ACC112 (cell line): ENCODE measurements at regions not wholly inside any gene's neighbourhood (a gene's known extent, or its start where the extent isn't known, plus 50 kb on each side); places are given as distances from the start of the nearest gene placed in this dataset.
A peak's percentile ranks its signal among the peaks of the same experiment; 100 is the strongest.

Experiments used
- H2AFZ ChIP-seq: fragments of 200-600 bp; sonication (generic); one replicate; pipeline ENCODE4 v1.6.0; 2017; ENCODE audit warnings: antibody characterized with exemption, low read length; ENCODE audit not compliant: unreplicated experiment
- H3K27ac ChIP-seq: fragments of 200-600 bp; sonication (generic); 2 replicates; pipeline ENCODE4 v1.5.1; 2014; ENCODE audit warnings: low read depth, mild to moderate bottlenecking, antibody characterized with exemption, low read length, moderate library complexity
- H3K27me3 ChIP-seq: fragments of 200-600 bp; sonication (generic); 2 replicates; pipeline ENCODE4 v1.6.1; 2014; ENCODE audit warnings: mild to moderate bottlenecking, antibody characterized with exemption, low read length, moderate library complexity, mixed read lengths; ENCODE audit not compliant: insufficient read depth
- H3K36me3 ChIP-seq: fragments of 200-600 bp; sonication (generic); 2 replicates; pipeline ENCODE4 v1.6.1; 2016; ENCODE audit warnings: mild to moderate bottlenecking, antibody characterized with exemption, low read length, moderate library complexity, mixed read lengths; ENCODE audit not compliant: insufficient read depth
- H3K4me1 ChIP-seq: fragments of 200-600 bp; sonication (generic); one replicate; pipeline ENCODE4 v1.6.1; 2016; ENCODE audit warnings: low read length, mixed read lengths; ENCODE audit not compliant: insufficient read depth, unreplicated experiment, control insufficient read depth
- H3K4me3 ChIP-seq: fragments of 200-600 bp; sonication (generic); 2 replicates; pipeline ENCODE4 v1.5.1; 2014; ENCODE audit warnings: mild to moderate bottlenecking, low read depth, low read length
- H3K79me2 ChIP-seq: fragments of 200-600 bp; sonication (generic); one replicate; pipeline ENCODE4 v1.6.0; 2016; ENCODE audit warnings: low read length; ENCODE audit not compliant: control insufficient read depth, unreplicated experiment, insufficient read depth

- no peaks in the 10 kb centered on the region for H3K36me3 ChIP-seq
- peak overlapping the region; percentile 58 for H3K4me3 ChIP-seq
- peak overlapping the region; percentile 70 for H3K27ac ChIP-seq
- peak overlapping the region; percentile 66 for H2AFZ ChIP-seq
- no peaks in the 10 kb centered on the region for H3K79me2 ChIP-seq
- peaks cover 18% of the 10 kb centered on the region for H3K4me1 ChIP-seq
- peaks cover 4% of the 10 kb centered on the region; the same call in 1 of the 2 replicates for H3K27me3 ChIP-seq
Measured at GRCh38 chr20:24378661-24379483, 90.6 kb upstream of the SYNDIG1 start.

DNA sequence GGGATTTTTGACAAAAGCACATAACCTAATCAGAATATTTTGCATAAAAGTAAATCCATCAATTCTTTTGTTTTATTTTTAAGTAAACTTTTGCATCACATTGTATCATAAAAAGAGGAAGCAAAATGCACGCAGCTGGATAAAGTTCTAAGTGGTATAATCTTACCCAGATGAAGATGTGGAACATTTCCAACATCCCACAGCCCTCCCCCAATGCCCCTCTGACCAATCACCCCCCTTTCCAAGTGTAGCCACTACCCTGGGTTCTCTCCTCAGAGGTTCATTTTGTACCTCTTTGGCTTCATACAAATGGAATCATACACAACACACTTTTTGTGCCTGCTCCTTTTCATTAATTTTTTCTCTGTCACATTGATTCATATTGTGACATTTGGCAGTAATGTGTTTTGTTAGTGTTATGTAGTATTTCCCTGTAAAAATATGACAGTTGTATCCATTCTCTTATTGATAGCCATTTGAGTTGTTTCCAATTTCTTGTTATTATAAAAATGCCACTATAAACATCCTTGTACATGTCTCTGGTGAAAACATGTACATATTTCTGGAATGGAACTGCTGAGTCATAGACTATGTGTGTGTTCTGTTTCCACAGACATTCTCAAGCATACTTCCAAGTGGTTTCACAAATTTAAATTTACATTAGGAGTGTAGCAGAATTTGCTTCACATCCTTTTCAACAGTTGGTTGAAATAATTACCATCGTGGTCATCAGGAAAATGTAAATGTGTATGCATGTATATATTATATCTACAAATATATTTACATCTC is 92.9 kb upstream of the SYNDIG1 start:
- peak overlapping the region; percentile 24 for H3K27ac ChIP-seq
- no peaks in the 10 kb centered on the region for H3K79me2 ChIP-seq
- no peaks in the 10 kb centered on the region for H3K27me3 ChIP-seq
- H3K4me1 ChIP-seq, result peaks cover 18% of the 10 kb centered on the region
- H3K4me3 ChIP-seq, result no peak overlapping the region
- no peaks in the 10 kb centered on the region for H3K36me3 ChIP-seq
- H2AFZ ChIP-seq, result no peak overlapping the region

GRCh38 chr20:24373372-24373771 is 96.1 kb upstream of the SYNDIG1 start:
- Histone ChIP-seq H3K27ac (no peak overlapping the region), H2AFZ (no peak overlapping the region), H3K36me3 (no peaks in the 10 kb centered on the region), H3K79me2 (no peaks in the 10 kb centered on the region), H3K4me3 (no peak overlapping the region), H3K4me1 (peaks cover 9% of the 10 kb centered on the region), H3K27me3 (no peaks in the 10 kb centered on the region)

DNA sequence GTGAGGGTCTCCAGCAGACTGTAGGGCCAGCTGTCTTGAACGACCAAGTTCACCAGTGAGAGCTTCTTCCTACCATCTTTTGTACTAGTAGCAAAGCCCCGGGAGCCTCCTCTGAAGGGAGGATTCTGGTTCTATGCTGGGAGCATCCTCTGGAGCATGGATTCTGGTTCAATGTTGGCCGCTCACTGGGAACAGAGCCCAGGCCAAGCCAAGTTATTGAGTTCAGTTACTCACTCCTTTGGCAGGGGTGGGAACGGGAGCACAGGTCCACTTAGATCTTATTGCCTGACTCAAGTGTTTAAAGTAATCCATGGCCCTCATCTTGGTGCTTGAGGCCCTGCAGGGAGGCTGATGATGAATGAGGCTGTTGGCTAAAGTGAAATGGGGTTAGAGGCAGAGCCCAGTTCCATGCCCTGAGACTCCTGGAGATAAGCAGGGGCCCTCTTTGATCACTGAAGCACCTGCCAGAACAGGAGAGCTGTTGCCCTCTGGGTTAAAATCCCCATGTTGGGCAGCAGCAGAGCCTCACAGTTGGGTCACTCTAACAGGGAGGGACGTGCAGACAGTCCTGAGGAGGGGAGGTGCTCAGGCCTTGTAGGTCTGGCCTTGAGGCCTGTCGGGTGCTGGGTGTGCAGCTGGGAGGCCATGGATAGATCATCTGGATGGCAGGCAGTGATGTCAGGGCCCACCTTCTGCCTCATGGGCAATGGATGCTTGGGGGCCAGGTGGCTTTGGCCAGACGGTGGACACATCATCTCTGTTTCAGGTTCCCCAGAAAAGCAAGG is 98.3 kb upstream of the SYNDIG1 start:
- no peaks in the 10 kb centered on the region for H3K36me3 ChIP-seq
- H3K27ac ChIP-seq, result no peak overlapping the region
- no peaks in the 10 kb centered on the region for H3K27me3 ChIP-seq
- peaks cover 1% of the 10 kb centered on the region for H3K4me1 ChIP-seq
- H3K4me3 ChIP-seq, result no peak overlapping the region
- no peaks in the 10 kb centered on the region for H3K79me2 ChIP-seq
- no peak overlapping the region for H2AFZ ChIP-seq

DNA sequence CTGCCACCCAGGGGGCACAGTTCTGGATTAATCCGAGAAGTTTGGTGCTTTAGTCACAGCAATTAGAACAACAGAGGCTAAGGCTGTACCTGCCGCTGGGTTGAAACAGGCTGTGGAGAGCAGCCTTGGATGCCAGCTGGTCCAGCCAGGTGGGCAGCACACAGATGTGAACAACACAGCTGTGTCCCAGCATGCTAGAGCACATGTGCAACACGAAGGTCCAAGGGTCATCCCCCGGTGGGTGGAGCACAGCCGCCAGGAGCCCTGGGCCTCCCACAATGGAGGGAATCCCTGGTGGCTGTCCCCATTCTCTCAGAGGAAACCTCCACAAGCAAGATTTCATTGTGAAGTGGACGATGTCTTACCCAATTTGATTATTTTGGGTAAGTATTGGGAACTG is 99.2 kb upstream of the SYNDIG1 start:
- no peak overlapping the region for H3K4me3 ChIP-seq
- no peaks in the 10 kb centered on the region for H3K36me3 ChIP-seq
- no peaks in the 10 kb centered on the region for H3K27me3 ChIP-seq
- no peaks in the 10 kb centered on the region for H3K4me1 ChIP-seq
- no peak overlapping the region for H2AFZ ChIP-seq
- H3K27ac ChIP-seq, result no peak overlapping the region
- H3K79me2 ChIP-seq, result no peaks in the 10 kb centered on the region

- no peak overlapping the region for H3K27ac ChIP-seq
- no peaks in the 10 kb centered on the region for H3K36me3 ChIP-seq
- no peaks in the 10 kb centered on the region for H3K4me1 ChIP-seq
- H3K27me3 ChIP-seq, result no peaks in the 10 kb centered on the region
- no peak overlapping the region for H3K4me3 ChIP-seq
- H3K79me2 ChIP-seq, result no peaks in the 10 kb centered on the region
- H2AFZ ChIP-seq, result no peak overlapping the region
Measured at GRCh38 chr20:24368253-24368652, 101.2 kb upstream of the SYNDIG1 start.

DNA sequence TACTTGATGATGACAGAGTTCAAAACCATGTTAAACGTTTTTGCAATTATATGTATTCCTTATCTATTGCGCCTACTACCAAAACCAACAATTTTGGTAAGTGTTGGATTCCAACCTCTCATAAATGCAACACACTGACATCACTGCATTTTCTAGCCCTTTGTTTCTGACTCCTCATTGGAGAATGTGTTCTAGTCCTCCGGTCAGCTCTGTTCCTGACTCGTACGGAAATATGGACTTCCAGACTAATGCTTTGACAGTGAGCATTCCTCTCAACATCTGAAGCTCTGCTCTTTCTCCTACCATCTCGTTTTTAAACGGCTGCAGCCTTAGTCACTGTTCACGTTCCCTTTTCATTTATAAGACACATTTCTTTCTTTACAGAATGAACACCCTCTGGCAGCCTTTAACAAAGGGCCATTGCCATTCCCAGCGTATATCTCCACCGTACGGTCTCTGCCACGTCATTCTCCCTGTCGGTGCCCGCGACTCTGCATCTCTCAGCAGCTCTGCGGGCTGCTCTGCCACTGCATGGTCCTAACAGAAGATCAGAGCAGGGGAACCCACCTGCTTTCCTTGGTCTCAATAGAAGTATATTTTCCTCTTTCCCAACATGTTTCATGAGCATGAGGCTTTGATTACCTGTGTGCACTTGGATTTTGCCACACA is 103.0 kb upstream of the SYNDIG1 start:
- Histone ChIP-seq H3K4me3 (no peak overlapping the region), H3K4me1 (no peaks in the 10 kb centered on the region), H2AFZ (no peak overlapping the region), H3K79me2 (no peaks in the 10 kb centered on the region), H3K36me3 (no peaks in the 10 kb centered on the region), H3K27ac (no peak overlapping the region), H3K27me3 (no peaks in the 10 kb centered on the region)

GRCh38 chr20:24365670-24366069 is 103.8 kb upstream of the SYNDIG1 start:
- H3K79me2 ChIP-seq, result no peaks in the 10 kb centered on the region
- no peak overlapping the region for H3K4me3 ChIP-seq
- H3K27ac ChIP-seq, result no peak overlapping the region
- no peaks in the 10 kb centered on the region for H3K27me3 ChIP-seq
- no peak overlapping the region for H2AFZ ChIP-seq
- no peaks in the 10 kb centered on the region for H3K4me1 ChIP-seq
- H3K36me3 ChIP-seq, result no peaks in the 10 kb centered on the region

- Histone ChIP-seq H3K4me3 (no peak overlapping the region), H2AFZ (no peak overlapping the region), H3K79me2 (no peaks in the 10 kb centered on the region), H3K36me3 (no peaks in the 10 kb centered on the region), H3K27ac (no peak overlapping the region), H3K27me3 (no peaks in the 10 kb centered on the region), H3K4me1 (no peaks in the 10 kb centered on the region)
Measured at GRCh38 chr20:24364482-24364881, 104.9 kb upstream of the SYNDIG1 start.

DNA sequence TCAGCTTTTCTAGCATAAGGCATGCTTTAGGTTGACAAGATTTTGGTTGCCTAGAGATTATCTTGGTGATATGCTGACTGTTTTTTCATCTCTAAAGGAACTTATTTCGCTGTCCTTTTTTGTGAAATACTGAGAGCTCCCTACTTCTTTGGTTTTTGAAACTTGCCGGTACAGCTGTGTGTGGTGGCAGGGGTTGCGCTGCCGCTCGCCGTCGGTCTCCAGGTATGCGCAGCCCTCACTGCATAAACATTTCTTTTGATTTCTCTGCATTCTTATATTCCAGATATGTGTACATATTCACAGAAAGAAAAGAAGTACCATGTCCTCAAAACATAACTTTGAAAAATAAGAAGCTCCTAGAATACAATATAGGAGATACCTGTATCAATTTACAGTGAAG is 106.4 kb upstream of the SYNDIG1 start:
- Histone ChIP-seq H3K4me1 (no peaks in the 10 kb centered on the region), H2AFZ (no peak overlapping the region), H3K27me3 (no peaks in the 10 kb centered on the region), H3K36me3 (no peaks in the 10 kb centered on the region), H3K27ac (no peak overlapping the region), H3K79me2 (no peaks in the 10 kb centered on the region), H3K4me3 (no peak overlapping the region)
